ENCODE measurements at regions not wholly inside any gene's neighbourhood (a gene's known extent, or its start where the extent isn't known, plus 50 kb on each side); places are given as distances from the start of the nearest gene placed in this dataset.
"Not testable (repeated sequence)": the region's sequence is repeated elsewhere in the genome, so short reads cannot be mapped to it uniquely, and the experiment has no call there.

DNA sequence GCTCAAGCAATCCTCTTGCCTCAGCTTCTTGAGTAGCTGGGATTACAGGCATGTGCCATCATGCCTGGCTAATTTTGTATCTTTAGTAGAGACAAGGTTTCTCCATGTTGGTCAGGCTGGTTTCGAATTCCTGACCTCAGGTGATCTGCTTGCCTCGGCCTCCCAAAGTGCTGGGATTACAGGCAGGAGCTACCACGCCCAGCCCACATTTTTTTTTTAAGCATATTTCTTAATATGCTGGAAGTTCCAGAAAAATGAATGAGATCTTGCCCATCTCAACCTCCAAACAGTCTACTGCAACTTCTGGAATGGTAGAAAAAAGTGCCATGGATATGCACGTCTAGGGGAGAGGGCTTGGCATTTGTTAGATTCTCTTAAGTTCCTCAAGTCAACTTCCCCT lies 290.9 kb downstream of the TFAP2C start:
- TF ChIP-seq POLR2AphosphoS5 (IDR thresholded peaks at IDR 0.05; ENCODE audit: low read depth, low read length); POLR2A (IDR thresholded peaks at IDR 0.05; ENCODE audit: borderline replicate concordance, extremely low read depth, insufficient read depth, insufficient read length); SP1 (IDR thresholded peaks at IDR 0.05; ENCODE audit: low read depth); MAX (IDR thresholded peaks at IDR 0.05); CTCF (IDR thresholded peaks at IDR 0.05 in 2 of 3, conservative IDR thresholded peaks at IDR 0.05 in 1 of 3; ENCODE audit: borderline replicate concordance in 1 of 3, insufficient read depth in 1 of 3, low read depth in 2 of 3, low read length in 2 of 3); EZH2 (IDR thresholded peaks at IDR 0.05); ZNF274 (IDR thresholded peaks at IDR 0.05; ENCODE audit: low read depth, low read length); RAD21 (IDR thresholded peaks at IDR 0.05; ENCODE audit: low read depth); ZFX (IDR thresholded peaks at IDR 0.05); ATF3 (IDR thresholded peaks at IDR 0.05); SRF (IDR thresholded peaks at IDR 0.05; ENCODE audit: low read depth); YY1 (IDR thresholded peaks at IDR 0.05; ENCODE audit: extremely low read depth, insufficient replicate concordance, low read depth, low read length): not testable (repeated sequence)
- TF ChIP-seq, protein P1, sequence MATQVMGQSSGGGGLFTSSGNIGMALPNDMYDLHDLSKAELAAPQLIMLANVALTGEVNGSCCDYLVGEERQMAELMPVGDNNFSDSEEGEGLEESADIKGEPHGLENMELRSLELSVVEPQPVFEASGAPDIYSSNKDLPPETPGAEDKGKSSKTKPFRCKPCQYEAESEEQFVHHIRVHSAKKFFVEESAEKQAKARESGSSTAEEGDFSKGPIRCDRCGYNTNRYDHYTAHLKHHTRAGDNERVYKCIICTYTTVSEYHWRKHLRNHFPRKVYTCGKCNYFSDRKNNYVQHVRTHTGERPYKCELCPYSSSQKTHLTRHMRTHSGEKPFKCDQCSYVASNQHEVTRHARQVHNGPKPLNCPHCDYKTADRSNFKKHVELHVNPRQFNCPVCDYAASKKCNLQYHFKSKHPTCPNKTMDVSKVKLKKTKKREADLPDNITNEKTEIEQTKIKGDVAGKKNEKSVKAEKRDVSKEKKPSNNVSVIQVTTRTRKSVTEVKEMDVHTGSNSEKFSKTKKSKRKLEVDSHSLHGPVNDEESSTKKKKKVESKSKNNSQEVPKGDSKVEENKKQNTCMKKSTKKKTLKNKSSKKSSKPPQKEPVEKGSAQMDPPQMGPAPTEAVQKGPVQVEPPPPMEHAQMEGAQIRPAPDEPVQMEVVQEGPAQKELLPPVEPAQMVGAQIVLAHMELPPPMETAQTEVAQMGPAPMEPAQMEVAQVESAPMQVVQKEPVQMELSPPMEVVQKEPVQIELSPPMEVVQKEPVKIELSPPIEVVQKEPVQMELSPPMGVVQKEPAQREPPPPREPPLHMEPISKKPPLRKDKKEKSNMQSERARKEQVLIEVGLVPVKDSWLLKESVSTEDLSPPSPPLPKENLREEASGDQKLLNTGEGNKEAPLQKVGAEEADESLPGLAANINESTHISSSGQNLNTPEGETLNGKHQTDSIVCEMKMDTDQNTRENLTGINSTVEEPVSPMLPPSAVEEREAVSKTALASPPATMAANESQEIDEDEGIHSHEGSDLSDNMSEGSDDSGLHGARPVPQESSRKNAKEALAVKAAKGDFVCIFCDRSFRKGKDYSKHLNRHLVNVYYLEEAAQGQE (IDR thresholded peaks at IDR 0.05; ENCODE audit: low read depth), result not testable (repeated sequence)
- TF ChIP-seq, protein P2, sequence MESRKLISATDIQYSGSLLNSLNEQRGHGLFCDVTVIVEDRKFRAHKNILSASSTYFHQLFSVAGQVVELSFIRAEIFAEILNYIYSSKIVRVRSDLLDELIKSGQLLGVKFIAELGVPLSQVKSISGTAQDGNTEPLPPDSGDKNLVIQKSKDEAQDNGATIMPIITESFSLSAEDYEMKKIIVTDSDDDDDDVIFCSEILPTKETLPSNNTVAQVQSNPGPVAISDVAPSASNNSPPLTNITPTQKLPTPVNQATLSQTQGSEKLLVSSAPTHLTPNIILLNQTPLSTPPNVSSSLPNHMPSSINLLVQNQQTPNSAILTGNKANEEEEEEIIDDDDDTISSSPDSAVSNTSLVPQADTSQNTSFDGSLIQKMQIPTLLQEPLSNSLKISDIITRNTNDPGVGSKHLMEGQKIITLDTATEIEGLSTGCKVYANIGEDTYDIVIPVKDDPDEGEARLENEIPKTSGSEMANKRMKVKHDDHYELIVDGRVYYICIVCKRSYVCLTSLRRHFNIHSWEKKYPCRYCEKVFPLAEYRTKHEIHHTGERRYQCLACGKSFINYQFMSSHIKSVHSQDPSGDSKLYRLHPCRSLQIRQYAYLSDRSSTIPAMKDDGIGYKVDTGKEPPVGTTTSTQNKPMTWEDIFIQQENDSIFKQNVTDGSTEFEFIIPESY (IDR thresholded peaks at IDR 0.05; ENCODE audit: extremely low read depth, insufficient replicate concordance, low read length), result not testable (repeated sequence)
